GM18498 (cell line): ENCODE measurements at regions not wholly inside any gene's neighbourhood (a gene's known extent, or its start where the extent isn't known, plus 50 kb on each side); places are given as distances from the start of the nearest gene placed in this dataset.
A peak's percentile ranks its signal among the peaks of the same experiment; 100 is the strongest.
"Not testable (repeated sequence)": the region's sequence is repeated elsewhere in the genome, so short reads cannot be mapped to it uniquely, and the experiment has no call there.

Experiments used
- ATAC-seq: cut with Tn5 transposase; IDR thresholded peaks from one replicate; pipeline ENCODE4 v1.9.1; 2021; ENCODE audit warnings: mild to moderate bottlenecking, moderate library complexity; ENCODE audit not compliant: unreplicated experiment

DNA sequence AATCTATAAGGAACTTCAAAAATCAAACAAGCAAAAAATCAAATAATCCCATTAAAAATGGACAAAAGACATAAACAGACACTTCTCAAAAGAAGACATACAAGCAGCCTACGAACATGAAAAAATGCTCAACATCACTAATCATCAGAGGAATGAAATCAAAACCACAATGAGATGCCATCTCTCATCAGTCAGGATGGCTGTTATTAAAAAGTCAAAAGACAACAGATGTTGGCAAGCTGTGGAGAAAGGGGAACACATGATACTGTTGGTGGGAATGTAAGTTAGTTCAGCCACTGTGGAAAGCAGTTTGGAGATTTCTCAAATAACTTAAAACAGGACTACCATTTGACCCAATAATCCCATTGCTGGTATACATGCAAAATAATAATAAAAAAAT, 226.4 kb downstream of the S1PR1 start:
- no peak for ATAC-seq

DNA sequence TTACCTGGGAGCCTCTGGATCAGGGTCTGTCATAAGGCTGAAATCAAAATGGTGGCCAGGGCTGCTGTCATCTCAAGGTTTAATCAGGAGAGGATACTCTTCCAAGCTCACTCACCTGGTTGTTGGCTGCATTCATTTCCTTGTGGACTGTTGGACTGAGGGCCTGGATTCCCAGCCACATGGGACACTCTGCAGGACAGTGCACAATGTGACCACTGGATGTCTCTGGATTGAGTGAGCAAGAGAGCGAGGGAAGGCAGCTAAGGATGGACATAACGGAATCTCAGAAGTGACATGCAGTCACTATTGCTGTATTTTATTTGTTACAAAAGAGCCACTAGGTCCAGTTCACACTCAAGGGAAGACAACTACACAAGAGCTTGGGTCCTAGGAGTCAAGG, 229.1 kb downstream of the S1PR1 start:
- no peak for ATAC-seq

GRCh38 chr1:101474039-101474665, 237.3 kb downstream of the S1PR1 start:
- ATAC-seq = no peak

GRCh38 chr1:101476541-101476940, 239.7 kb downstream of the S1PR1 start:
- no peak for ATAC-seq

DNA sequence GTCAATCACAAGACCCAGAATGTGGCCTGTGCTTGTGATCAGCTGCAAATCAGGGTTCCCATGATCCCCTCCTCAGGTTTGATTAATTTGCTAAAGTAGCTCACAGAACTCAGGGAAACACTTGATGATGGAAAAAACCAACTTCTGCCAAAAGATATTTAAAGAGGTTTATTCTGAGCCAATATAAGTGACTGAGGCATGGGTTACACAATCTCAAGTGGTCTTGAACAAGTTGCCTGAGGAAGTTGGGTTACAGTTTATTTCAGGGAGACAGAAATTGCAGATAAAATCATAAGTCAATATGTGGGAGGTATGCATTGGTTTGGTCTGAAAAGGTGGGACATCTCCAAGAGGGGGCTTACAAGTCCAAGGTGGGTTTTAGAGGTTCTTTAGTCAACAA, 243.1 kb downstream of the S1PR1 start:
- ATAC-seq = no peak

- ATAC-seq = no peak
Observed at GRCh38 chr1:101482306-101482705, 245.5 kb downstream of the S1PR1 start.

- ATAC-seq = no peak
Observed at GRCh38 chr1:101483982-101484688, 247.3 kb downstream of the S1PR1 start.

- ATAC-seq = no peak
Observed at GRCh38 chr1:101484689-101485338, 248.0 kb downstream of the S1PR1 start.

GRCh38 chr1:101485712-101486111, 248.9 kb downstream of the S1PR1 start:
- no peak for ATAC-seq

DNA sequence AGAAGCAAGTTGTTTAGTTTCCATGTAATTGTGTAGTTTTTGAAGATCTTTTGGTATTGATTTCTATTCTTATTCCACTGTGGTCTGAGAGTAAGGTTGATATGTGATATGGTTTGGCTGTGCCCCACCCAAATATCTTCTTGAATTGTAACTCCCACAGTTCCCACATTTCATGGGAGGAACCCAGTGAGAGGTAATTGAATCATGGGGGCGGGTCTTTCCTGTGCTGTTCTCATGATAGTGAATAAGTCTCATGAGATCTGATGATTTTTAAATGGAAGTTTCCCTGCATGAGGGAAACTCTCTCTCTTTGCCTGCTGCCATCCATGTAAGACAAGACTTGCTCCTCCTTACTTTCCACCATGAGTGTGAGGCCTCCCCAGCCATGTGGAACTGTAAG, 255.3 kb downstream of the S1PR1 start:
- ATAC-seq = not testable (repeated sequence)

- not testable (repeated sequence) for ATAC-seq
Observed at GRCh38 chr1:101493920-101494319, 257.1 kb downstream of the S1PR1 start.

DNA sequence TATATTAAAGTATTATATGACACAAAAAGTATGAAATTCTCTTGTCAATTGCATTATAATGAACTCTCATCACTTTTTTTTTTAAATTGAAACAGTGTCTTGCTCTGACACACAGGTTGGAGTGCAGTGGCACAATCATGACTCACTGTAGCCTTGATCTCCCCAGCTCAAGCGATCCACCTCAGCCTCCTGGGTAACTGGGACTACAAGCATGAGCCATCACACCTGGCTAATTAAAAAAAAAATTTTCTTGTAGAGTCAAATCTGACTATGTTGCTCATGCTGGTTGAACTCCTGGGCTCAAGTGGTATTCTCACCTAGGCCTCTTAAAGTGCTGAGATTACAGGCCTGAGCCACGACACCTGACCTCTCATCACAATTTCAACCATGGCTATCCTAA, 259.3 kb downstream of the S1PR1 start:
- ATAC-seq = no peak

DNA sequence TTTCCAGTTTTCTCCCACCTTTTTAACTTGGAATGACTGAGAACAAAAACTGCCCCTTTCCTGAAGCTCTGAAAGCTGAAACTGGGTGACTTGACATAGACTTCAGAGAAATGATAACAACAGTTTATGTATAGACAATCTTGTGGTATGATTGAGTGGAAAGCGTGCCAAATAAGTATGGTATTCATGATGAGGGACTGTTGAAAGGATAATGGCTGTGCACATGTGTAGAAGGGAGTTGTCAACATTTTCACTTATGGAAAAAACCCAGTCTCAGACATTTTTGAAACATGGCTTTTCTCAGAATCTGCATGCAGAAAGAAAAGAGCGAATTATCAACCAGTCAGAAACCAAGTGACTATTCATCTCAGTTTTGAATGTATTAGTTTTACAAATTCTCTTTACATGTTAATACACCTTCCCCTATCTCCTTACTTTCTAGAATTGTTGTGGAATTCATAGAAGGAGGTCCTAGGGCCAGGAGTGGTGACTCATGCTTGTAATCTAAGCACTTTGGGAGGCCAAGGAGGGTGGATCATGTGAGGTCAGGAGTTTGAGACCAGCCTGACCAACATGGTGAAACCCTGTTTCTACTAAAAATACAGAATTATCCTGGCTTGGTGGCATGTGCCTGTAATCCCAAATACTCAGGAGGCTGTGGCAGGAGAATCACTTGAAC, 261.2 kb downstream of the S1PR1 start:
- no peak for ATAC-seq

DNA sequence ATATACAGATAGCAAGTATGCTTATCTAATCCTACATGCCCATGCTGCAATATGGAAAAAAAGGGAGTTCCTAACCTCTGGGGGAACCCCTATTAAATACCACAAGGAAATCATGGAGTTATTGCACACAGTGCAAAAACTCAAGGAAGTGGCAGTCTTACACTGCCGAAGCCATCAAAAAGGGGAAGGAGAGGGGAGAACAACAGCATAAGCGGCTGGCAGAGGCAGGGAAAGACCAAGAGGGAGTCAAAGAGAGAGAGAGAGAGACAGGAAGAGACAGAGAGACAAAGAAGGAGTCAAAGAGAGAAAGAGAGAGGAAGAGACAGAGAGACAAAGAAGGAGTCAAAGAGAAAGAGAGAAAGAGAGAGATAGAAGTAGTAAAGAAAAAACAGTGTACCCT, 267.3 kb downstream of the S1PR1 start:
- not testable (repeated sequence) for ATAC-seq

GRCh38 chr1:101505240-101505639, 268.4 kb downstream of the S1PR1 start:
- not testable (repeated sequence) for ATAC-seq

DNA sequence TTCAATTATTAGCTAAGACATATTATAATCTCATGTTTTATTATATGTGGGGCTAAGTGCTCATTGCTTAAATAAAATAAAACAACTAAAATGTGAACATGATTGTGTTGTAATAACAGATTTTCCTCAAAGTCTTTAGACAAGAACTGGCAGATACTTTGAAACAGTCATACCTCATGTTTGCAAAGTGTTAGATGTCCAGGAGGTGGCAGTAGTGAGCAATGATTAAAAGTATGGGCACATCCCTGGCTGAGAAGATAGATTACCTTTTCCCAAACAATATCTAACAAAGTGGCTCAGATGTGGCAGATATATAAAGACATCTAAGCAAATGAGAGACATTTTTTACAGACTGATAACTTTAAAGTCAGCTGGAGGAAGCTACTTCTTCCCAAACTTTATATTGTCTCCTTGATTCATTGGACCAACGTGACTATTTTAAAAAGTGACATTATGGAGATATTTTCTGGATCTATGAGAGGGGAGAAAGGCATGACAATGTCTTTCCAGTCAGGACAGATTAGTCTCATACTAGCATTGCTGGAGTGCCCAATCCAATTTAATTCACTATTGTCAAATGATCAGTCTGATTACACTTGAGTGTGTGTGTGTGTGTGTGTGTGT, 269.8 kb downstream of the S1PR1 start:
- peak; percentile 81 for ATAC-seq

DNA sequence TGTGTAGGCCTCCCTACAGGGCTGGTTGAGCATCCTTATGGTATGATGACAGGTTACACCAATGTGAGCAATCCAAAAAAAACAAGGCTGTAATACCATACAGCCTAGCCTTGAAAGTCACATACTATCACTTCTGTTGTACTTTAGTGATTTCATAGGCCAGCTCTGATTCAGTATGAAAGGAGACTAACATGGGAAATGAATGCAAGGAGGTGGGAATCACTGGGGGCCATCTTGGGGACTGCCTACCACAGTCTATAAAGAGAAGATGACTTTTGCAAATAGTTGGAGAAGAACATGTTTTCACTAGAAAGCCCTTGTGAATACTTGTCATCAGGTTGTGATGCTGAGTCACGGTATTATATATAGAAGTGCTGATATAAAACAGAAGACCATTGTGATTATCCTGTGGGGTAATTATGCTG, 270.7 kb downstream of the S1PR1 start:
- no peak for ATAC-seq

- no peak for ATAC-seq
Observed at GRCh38 chr1:101508913-101509312, 272.1 kb downstream of the S1PR1 start.

GRCh38 chr1:101509370-101509769, 272.6 kb downstream of the S1PR1 start:
- no peak for ATAC-seq

GRCh38 chr1:101511202-101511891, 274.5 kb downstream of the S1PR1 start:
- no peak for ATAC-seq

GRCh38 chr1:101520302-101520701, 283.5 kb downstream of the S1PR1 start:
- peak; percentile 90 for ATAC-seq
